Mesendoderm (in vitro differentiated cells): ENCODE measurements at regions not wholly inside any gene's neighbourhood (a gene's known extent, or its start where the extent isn't known, plus 50 kb on each side); places are given as distances from the start of the nearest gene placed in this dataset.
"Not testable (repeated sequence)": the region's sequence is repeated elsewhere in the genome, so short reads cannot be mapped to it uniquely, and the experiment has no call there.

ENCODE experiments used
- DNase-seq: peaks from one replicate; pipeline ENCODE4 v3.0.0; 2013
- H2AK5ac ChIP-seq: 2 replicates; pipeline ENCODE4 v1.6.1; 2013; ENCODE audit warnings: low read length, inconsistent platforms
- H2BK120ac ChIP-seq: 2 replicates; pipeline ENCODE4 v1.6.1; 2013; ENCODE audit warnings: low read depth, mild to moderate bottlenecking, low read length, moderate library complexity, mixed read lengths
- H2BK15ac ChIP-seq: replicated peaks from 2 replicates; pipeline ENCODE4 v1.6.1; 2013; ENCODE audit warnings: low read depth, mild to moderate bottlenecking, moderate library complexity
- H2BK5ac ChIP-seq: 2 replicates; pipeline ENCODE4 v1.6.1; 2013; ENCODE audit warnings: low read length, inconsistent platforms
- H3K18ac ChIP-seq: 2 replicates; pipeline ENCODE4 v1.6.1; 2013; ENCODE audit warnings: mild to moderate bottlenecking, low read length, mixed read lengths
- H3K23ac ChIP-seq: one replicate; pipeline ENCODE4 v1.6.1; 2013; ENCODE audit warnings: low read length
- H3K27ac ChIP-seq: 2 replicates; pipeline ENCODE4 v1.5.1; 2013; ENCODE audit warnings: low read depth, mild to moderate bottlenecking, inconsistent platforms, low read length, moderate library complexity
- H3K27me3 ChIP-seq: 2 replicates; pipeline ENCODE4 v1.6.1; 2013; ENCODE audit warnings: low read length, control low read depth, mild to moderate bottlenecking, inconsistent platforms; ENCODE audit not compliant: insufficient read depth, poor library complexity
- H3K36me3 ChIP-seq: 2 replicates; pipeline ENCODE4 v1.6.1; 2013; ENCODE audit warnings: low read length, inconsistent platforms; ENCODE audit not compliant: control insufficient read depth, insufficient read depth
- H3K4ac ChIP-seq: one replicate; pipeline ENCODE4 v1.6.1; 2013; ENCODE audit warnings: low read depth, mild to moderate bottlenecking, low read length, moderate library complexity
- H3K4me1 ChIP-seq: 2 replicates; pipeline ENCODE4 v1.6.1; 2013; ENCODE audit warnings: low read depth, low read length, inconsistent platforms; ENCODE audit not compliant: control insufficient read depth
- H3K4me2 ChIP-seq: 2 replicates; pipeline ENCODE4 v1.6.1; 2013; ENCODE audit warnings: low read length
- H3K4me3 ChIP-seq: 2 replicates; pipeline ENCODE4 v1.5.1; 2013; ENCODE audit warnings: mild to moderate bottlenecking, low read length
- H3K56ac ChIP-seq: one replicate; pipeline ENCODE4 v1.6.1; 2013; ENCODE audit warnings: low read length
- H3K79me1 ChIP-seq: 2 replicates; pipeline ENCODE4 v1.6.1; 2013; ENCODE audit warnings: low read length, inconsistent platforms
- H3K79me2 ChIP-seq: 2 replicates; pipeline ENCODE4 v1.6.1; 2013; ENCODE audit warnings: mild to moderate bottlenecking, low read length; ENCODE audit not compliant: control insufficient read depth, insufficient read depth
- H3K9ac ChIP-seq: 2 replicates; pipeline ENCODE4 v1.6.1; 2013; ENCODE audit warnings: low read length, inconsistent platforms
- H4K5ac ChIP-seq: one replicate; pipeline ENCODE4 v1.6.1; 2013; ENCODE audit warnings: low read length
- H4K8ac ChIP-seq: one replicate; pipeline ENCODE4 v1.6.1; 2013; ENCODE audit warnings: low read depth, mild to moderate bottlenecking, control low read depth, low read length, moderate library complexity
- whole genome bisulfite sequencing: extraction: QIAGEN DNeasy Blood & Tissue Kit; methylation state at CpG from one replicate; pipeline ENCODE4 v1.1.7; 2013; ENCODE audit warnings: low lambda C conversion rate, missing lambda C conversion rate; ENCODE audit not compliant: insufficient coverage; ENCODE audit errors: extremely low coverage; 5-methylcytosine and 5-hydroxymethylcytosine counted together

DNA sequence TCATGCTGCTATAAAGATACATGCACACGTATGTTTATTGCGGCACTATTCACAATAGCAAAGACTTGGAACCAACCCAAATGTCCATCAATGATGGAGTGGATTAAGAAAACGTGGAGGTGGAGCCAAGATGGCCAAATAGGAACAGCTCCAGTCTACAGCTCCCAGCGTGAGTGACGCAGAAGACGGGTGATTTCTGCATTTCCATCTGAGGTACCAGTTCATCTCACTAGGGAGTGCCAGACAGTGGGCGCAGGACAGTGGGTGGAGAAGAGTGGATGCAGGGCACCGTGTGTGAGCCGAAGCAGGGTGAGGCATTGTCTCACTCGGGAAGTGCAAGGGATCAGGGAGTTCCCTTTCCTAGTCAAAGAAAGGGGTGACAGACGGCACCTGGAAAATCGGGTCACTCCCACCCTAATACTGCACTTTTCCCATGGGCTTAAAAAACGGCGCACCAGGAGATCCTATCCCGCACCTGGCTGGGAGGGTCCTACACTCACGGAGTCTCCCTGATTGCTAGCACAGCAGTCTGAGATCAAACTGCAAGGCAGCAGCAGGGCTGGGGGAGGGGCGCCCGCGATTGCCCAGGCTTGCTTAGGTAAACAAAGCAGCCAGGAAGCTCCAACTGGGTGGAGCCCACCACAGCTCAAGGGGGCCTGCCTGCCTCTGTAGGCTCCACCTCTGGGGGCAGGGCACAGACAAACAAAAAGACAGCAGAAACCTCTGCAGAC, 435.5 kb upstream of the PIK3R1 start:
- H3K79me2 ChIP-seq, H4K8ac ChIP-seq, H3K18ac ChIP-seq, H4K5ac ChIP-seq, H3K9ac ChIP-seq, H3K36me3 ChIP-seq, H2BK120ac ChIP-seq, H2BK5ac ChIP-seq, H3K4ac ChIP-seq, H2BK15ac ChIP-seq, H3K4me2 ChIP-seq, H3K79me1 ChIP-seq, H3K4me3 ChIP-seq, H2AK5ac ChIP-seq, H3K27ac ChIP-seq, H3K27me3 ChIP-seq, H3K4me1 ChIP-seq, H3K23ac ChIP-seq: not testable (repeated sequence)
- peak; percentile 51 for DNase-seq
- WGBS: no CpG with 5 or more reads among the region's 19 CpGs
- H3K56ac ChIP-seq: peak overlapping the region; percentile 49

DNA sequence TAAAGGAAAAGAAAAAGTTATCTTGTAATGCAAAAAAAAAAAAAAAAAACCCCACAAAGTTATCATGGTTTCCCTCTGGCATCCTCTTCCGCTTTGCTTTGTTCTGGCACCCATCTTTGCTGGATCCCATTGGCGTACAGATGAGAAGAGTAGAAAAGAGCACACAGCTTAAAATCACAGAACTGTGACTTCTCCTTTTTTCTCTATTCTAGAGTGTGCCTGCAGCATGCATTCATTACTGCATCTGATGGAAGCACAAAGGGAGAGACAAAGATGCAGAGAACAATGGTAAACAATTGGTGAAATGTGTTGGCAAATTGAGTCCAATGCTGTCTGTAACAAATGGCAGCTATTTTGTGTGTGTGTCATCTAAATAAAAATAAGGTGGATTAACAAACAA, 440.8 kb upstream of the PIK3R1 start:
- H3K4ac ChIP-seq: no peak overlapping the region
- H3K56ac ChIP-seq: no peak overlapping the region
- no peak overlapping the region for H3K4me3 ChIP-seq
- no CpG with 5 or more reads among the region's 2 CpGs for WGBS
- no peak overlapping the region for H3K4me2 ChIP-seq
- no peak overlapping the region for H2BK15ac ChIP-seq
- no peak for DNase-seq
- H3K27me3 ChIP-seq: no peaks in the 10 kb centered on the region
- H4K5ac ChIP-seq: no peak overlapping the region
- H2AK5ac ChIP-seq: no peak overlapping the region
- H4K8ac ChIP-seq: no peak overlapping the region
- no peak overlapping the region for H3K9ac ChIP-seq
- no peak overlapping the region for H3K18ac ChIP-seq
- no peaks in the 10 kb centered on the region for H3K79me2 ChIP-seq
- H3K27ac ChIP-seq: no peak overlapping the region
- no peak overlapping the region for H3K23ac ChIP-seq
- H3K36me3 ChIP-seq: no peaks in the 10 kb centered on the region
- H2BK5ac ChIP-seq: no peak overlapping the region
- H3K79me1 ChIP-seq: no peaks in the 10 kb centered on the region
- no peak overlapping the region for H2BK120ac ChIP-seq
- H3K4me1 ChIP-seq: peaks cover 4% of the 10 kb centered on the region

DNA sequence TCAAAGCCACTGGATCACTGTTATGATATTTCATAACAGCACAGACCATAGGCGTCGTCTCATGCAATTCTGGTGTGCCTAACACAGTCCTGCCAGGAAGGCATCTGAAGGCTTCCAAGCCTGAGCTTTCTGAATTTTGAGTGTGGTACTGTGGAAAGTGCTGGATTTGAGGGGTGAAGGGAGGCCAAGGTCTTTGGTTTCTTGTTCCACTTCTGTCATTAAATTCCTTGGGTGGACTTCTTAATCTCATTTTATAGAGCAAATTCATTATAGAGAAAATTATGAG, 441.3 kb upstream of the PIK3R1 start:
- H3K9ac ChIP-seq: no peak overlapping the region
- no peak overlapping the region for H3K4me2 ChIP-seq
- H3K79me2 ChIP-seq: no peaks in the 10 kb centered on the region
- no peak overlapping the region for H3K4me3 ChIP-seq
- no peak for DNase-seq
- H3K27ac ChIP-seq: no peak overlapping the region
- H3K4me1 ChIP-seq: peaks cover 4% of the 10 kb centered on the region
- H3K18ac ChIP-seq: no peak overlapping the region
- no peak overlapping the region for H4K5ac ChIP-seq
- no peak overlapping the region for H2AK5ac ChIP-seq
- no peak overlapping the region for H2BK120ac ChIP-seq
- no peak overlapping the region for H2BK15ac ChIP-seq
- no peak overlapping the region for H3K4ac ChIP-seq
- no CpG with 5 or more reads among the region's 2 CpGs for WGBS
- no peak overlapping the region for H2BK5ac ChIP-seq
- no peak overlapping the region for H4K8ac ChIP-seq
- no peaks in the 10 kb centered on the region for H3K79me1 ChIP-seq
- no peaks in the 10 kb centered on the region for H3K27me3 ChIP-seq
- H3K36me3 ChIP-seq: no peaks in the 10 kb centered on the region
- no peak overlapping the region for H3K56ac ChIP-seq
- no peak overlapping the region for H3K23ac ChIP-seq

DNA sequence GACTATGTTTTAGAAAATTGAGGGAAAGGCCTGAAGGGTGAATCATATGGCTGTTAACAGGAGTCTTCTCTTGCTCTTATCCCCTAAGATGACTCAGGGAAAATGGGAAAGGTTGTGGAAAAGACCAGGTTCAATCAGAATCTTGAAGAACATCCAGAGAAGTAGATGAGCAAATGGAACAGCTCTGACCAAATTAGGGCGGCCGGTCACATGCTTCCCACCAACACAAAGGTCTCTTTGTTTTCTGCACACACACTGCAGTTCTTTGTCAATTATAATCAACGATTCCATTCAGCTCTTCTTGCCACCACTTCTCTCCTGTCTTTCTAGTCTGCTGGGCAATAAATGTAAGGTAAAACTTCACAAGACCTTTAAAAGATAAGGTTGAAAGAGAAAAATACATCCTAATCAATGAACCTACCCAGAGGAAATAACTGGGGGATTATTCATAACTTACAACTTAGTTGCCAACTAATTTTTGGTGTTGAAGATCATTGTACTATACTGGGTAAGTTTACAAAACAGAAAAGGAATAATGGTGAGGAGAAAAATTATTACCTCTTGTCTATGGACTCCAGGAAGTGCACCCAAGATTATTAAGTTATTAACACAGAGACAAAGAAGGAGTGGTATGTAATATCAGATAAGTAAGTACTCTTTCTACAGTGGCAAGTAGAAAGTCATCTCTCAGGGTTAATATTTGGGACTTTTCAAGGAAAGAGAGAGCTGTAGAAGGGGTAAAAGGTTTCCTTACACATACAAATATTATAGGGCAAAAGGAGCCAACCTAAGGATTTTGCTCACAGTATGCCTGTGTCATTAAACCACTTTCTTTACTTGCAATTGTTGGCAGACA, 441.9 kb upstream of the PIK3R1 start:
- no peak overlapping the region for H4K5ac ChIP-seq
- H3K56ac ChIP-seq: no peak overlapping the region
- no peak overlapping the region for H3K18ac ChIP-seq
- H3K27ac ChIP-seq: no peak overlapping the region
- no peak overlapping the region for H3K4me3 ChIP-seq
- H3K23ac ChIP-seq: no peak overlapping the region
- H2BK15ac ChIP-seq: no peak overlapping the region
- H3K9ac ChIP-seq: no peak overlapping the region
- DNase-seq: peak; percentile 27
- H2BK120ac ChIP-seq: no peak overlapping the region
- no peak overlapping the region for H3K4me2 ChIP-seq
- H2AK5ac ChIP-seq: no peak overlapping the region
- no peak overlapping the region for H3K4ac ChIP-seq
- no peaks in the 10 kb centered on the region for H3K27me3 ChIP-seq
- H3K79me1 ChIP-seq: no peaks in the 10 kb centered on the region
- H4K8ac ChIP-seq: no peak overlapping the region
- no peak overlapping the region for H2BK5ac ChIP-seq
- no peaks in the 10 kb centered on the region for H3K79me2 ChIP-seq
- peaks cover 4% of the 10 kb centered on the region for H3K4me1 ChIP-seq
- H3K36me3 ChIP-seq: no peaks in the 10 kb centered on the region
- WGBS: no CpG with 5 or more reads among the region's 3 CpGs

DNA sequence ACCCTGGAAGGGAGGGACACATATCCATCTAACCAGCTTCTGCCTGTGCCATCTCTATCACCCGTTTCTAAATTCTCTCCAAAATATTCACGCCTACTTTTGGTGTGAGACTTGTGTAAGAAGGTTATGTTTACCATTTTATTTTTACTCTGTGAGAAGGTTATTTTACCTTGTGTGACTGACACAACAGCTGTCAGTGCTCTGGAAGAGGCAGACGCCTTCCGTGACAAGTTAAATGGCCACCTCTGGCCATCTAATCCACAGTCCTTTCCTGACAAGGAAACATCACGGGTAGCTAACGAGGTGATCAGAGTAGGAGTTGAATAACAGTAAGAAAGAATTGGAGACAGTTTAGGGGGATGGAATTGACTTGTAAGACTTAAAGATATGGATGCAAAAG, 443.8 kb upstream of the PIK3R1 start:
- H2AK5ac ChIP-seq: no peak overlapping the region
- no peak overlapping the region for H2BK15ac ChIP-seq
- no peak overlapping the region for H3K9ac ChIP-seq
- DNase-seq: peak; percentile 45
- H4K8ac ChIP-seq: no peak overlapping the region
- no peaks in the 10 kb centered on the region for H3K27me3 ChIP-seq
- no peak overlapping the region for H3K56ac ChIP-seq
- peaks cover 4% of the 10 kb centered on the region for H3K4me1 ChIP-seq
- H3K79me2 ChIP-seq: no peaks in the 10 kb centered on the region
- no peaks in the 10 kb centered on the region for H3K36me3 ChIP-seq
- WGBS: no CpG with 5 or more reads among the region's 6 CpGs
- no peaks in the 10 kb centered on the region for H3K79me1 ChIP-seq
- no peak overlapping the region for H2BK5ac ChIP-seq
- no peak overlapping the region for H3K4ac ChIP-seq
- no peak overlapping the region for H3K4me3 ChIP-seq
- no peak overlapping the region for H3K23ac ChIP-seq
- H2BK120ac ChIP-seq: no peak overlapping the region
- no peak overlapping the region for H3K27ac ChIP-seq
- no peak overlapping the region for H3K18ac ChIP-seq
- H4K5ac ChIP-seq: no peak overlapping the region
- no peak overlapping the region for H3K4me2 ChIP-seq
